ENCODE measurements at regions not wholly inside any gene's neighbourhood (a gene's known extent, or its start where the extent isn't known, plus 50 kb on each side); places are given as distances from the start of the nearest gene placed in this dataset.

DNA sequence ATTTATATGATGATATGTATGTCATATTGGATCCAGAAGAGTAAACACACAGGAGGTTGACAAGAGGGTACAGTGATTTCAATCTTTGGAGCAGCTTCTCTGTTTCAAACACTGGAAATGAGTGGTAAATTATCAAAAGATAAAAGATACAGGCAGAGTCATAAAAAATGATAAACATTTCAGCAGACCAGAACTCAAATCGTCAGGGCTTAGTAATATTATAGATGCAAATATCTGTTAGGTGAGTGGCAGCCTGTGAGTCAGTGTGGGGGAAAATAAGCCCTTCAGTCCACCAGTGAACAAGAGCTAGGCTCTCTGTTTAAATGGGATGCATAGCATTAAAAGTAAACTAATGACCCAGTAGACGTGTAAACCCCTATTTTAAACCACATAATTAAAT, 1378.1 kb downstream of the EFNA5 start:
- TF ChIP-seq FOS (IDR thresholded peaks at IDR 0.05; ENCODE audit: borderline replicate concordance, insufficient read depth, low read length) (no peak), MYC (IDR thresholded peaks at IDR 0.05; ENCODE audit: low read depth, low read length) (no peak), JUN (IDR thresholded peaks at IDR 0.05; ENCODE audit: borderline replicate concordance, insufficient read depth, insufficient read length, low read depth) (no peak), POLR2AphosphoS5 (IDR thresholded peaks at IDR 0.05; ENCODE audit: insufficient read depth, low read depth, low read length) (no peak), EZH2 (IDR thresholded peaks at IDR 0.05; ENCODE audit: borderline replicate concordance, low read depth, low read length, severe bottlenecking) (no peak), GATA2 (IDR thresholded peaks at IDR 0.05; ENCODE audit: insufficient read depth, insufficient read length, low read depth, low read length) (peak; percentile 48), POLR2A (IDR thresholded peaks at IDR 0.05; ENCODE audit: low read depth, low read length) (no peak)
- TF ChIP-seq, protein P1, sequence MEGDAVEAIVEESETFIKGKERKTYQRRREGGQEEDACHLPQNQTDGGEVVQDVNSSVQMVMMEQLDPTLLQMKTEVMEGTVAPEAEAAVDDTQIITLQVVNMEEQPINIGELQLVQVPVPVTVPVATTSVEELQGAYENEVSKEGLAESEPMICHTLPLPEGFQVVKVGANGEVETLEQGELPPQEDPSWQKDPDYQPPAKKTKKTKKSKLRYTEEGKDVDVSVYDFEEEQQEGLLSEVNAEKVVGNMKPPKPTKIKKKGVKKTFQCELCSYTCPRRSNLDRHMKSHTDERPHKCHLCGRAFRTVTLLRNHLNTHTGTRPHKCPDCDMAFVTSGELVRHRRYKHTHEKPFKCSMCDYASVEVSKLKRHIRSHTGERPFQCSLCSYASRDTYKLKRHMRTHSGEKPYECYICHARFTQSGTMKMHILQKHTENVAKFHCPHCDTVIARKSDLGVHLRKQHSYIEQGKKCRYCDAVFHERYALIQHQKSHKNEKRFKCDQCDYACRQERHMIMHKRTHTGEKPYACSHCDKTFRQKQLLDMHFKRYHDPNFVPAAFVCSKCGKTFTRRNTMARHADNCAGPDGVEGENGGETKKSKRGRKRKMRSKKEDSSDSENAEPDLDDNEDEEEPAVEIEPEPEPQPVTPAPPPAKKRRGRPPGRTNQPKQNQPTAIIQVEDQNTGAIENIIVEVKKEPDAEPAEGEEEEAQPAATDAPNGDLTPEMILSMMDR (IDR thresholded peaks at IDR 0.05; ENCODE audit: extremely low read depth in 1 of 2, insufficient read depth in 1 of 2, low read depth in 1 of 2, low read length in 2 of 2) = no peak
- TF ChIP-seq, protein P2, sequence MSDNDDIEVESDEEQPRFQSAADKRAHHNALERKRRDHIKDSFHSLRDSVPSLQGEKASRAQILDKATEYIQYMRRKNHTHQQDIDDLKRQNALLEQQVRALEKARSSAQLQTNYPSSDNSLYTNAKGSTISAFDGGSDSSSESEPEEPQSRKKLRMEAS (IDR thresholded peaks at IDR 0.05; ENCODE audit: insufficient read depth, insufficient read length) = no peak
- Histone ChIP-seq H3K4me1 (ENCODE audit: control insufficient read depth, extremely low read depth, insufficient read depth, low read length) (no peaks in the 10 kb centered on the region), H3K4me2 (ENCODE audit: insufficient read depth, low read length) (no peak overlapping the region), H3K4me3 (replicated peaks in 1 of 3; ENCODE audit: insufficient read depth in 1 of 3, low read depth in 1 of 3, low read length in 3 of 3) (no peak overlapping the region), H3K9ac (replicated peaks; ENCODE audit: extremely low read depth, insufficient read depth, low read length) (no peak overlapping the region), H3K9me1 (replicated peaks; ENCODE audit: control insufficient read depth, extremely low read depth, insufficient read depth, low read length) (no peaks in the 10 kb centered on the region), H4K20me1 (replicated peaks; ENCODE audit: control insufficient read depth, extremely low read depth, insufficient read depth, low read length) (no peaks in the 10 kb centered on the region), H3K9me3 (replicated peaks; ENCODE audit: control insufficient read depth, insufficient read depth, low read length) (no peaks in the 10 kb centered on the region), H3K27me3 (ENCODE audit: control insufficient read depth in 2 of 2, insufficient read depth in 2 of 2, low read length in 2 of 2) (no peaks in the 10 kb centered on the region), H2AFZ (ENCODE audit: low read depth, low read length) (no peak overlapping the region), H3K36me3 (ENCODE audit: control insufficient read depth in 2 of 2, extremely low read depth in 1 of 2, insufficient read depth in 2 of 2, low read length in 2 of 2) (no peaks in the 10 kb centered on the region), H3K79me2 (ENCODE audit: control insufficient read depth, insufficient read depth, low read length) (no peaks in the 10 kb centered on the region), H3K27ac (ENCODE audit: insufficient read depth, low read depth, low read length) (no peak overlapping the region)
- no TSS peak for BruUV-seq (replicated peaks)
- FAIRE-seq (no peak), DNase-seq (ENCODE audit: low read depth, low spot score) (no peak)
- ChIA-PET CTCF (interaction anchor here (0.9 to 1.1 kb wide), 3 partner anchors 9 to 23 kb away, joined by 3 to 4 read pairs (median 3); no protein-coding TSS in a partner anchor), POLR2A (no interaction called here)
- intact Hi-C loops (cut with micrococcal nuclease) = no loop called here
- dilution Hi-C loops (cut with MboI; ENCODE audit: extremely low pct_ligation_motif_present, low sequenced_read_pairs) = no loop called here

Data from endothelial cell of umbilical vein (primary cell).